NCI-H1092 (cell line): ENCODE measurements at regions not wholly inside any gene's neighbourhood (a gene's known extent, or its start where the extent isn't known, plus 50 kb on each side); places are given as distances from the start of the nearest gene placed in this dataset.
"Not testable (repeated sequence)": the region's sequence is repeated elsewhere in the genome, so short reads cannot be mapped to it uniquely, and the experiment has no call there.

Experiments
- DNase-seq: peaks from one replicate; lab custom pipeline; 2025; lab: John Stamatoyannopoulos, UW

DNA sequence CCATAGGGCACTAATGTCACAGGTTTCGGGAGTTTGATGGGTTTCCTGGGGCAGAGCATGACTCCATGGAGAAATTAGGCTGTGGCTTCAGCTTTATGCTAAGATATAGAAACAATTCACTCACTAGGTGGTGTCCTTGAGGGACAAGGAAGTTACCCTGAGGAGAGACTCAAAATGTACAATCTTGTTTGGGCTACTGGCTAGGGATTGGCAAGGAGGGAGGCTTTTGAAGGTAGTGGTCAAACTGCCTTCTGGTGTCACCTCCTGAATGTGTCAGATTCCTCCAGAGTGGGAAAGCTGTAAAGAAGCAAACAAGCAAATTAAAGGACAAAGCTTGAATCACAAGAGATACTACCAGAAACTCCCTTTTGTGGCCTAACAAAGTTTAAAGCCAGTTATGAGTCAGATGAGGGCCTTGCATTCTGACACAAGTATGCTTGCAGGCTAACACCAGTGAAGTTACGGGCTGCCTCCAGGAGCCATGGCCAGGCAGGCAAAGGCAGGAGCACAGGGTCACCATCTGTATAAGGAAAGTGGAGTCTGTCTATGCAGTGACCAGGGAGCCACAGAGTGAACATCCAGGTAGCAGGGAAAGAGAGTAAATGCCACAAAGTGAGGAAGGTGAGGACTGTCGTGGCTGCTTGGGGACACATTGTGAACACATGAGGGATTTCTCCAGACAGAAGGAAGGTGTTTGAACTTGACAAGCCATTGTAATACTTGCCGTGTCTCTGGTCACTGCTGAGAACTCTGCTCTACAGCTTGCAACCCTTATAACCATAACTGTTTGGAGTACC lies 107.7 kb upstream of the DTNBP1 start:
- no peak for DNase-seq

DNA sequence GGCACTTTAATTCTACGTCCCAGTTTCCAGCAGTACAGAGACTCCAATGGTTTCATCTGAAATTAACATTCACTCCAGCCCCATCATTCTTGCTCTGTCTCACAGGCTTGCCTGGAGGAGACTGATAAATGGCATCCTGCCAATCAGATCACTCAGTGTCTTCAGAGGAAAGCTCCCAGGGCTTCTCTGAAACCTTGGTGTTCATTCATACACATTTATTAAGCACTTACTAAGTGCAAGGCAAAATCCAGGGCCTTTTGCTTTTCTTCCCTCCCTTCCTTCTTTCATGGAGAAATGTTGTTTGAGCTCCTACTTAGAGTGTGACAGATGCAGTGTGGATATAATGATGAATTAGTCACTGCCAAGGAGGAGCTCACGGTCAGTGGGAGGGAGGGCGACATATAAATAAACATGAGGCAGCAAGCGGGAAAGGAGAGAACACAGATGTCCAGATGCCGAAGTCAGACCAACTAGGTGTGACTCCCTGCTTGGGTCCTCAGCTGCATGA lies 106.7 kb upstream of the DTNBP1 start:
- DNase-seq: no peak

DNA sequence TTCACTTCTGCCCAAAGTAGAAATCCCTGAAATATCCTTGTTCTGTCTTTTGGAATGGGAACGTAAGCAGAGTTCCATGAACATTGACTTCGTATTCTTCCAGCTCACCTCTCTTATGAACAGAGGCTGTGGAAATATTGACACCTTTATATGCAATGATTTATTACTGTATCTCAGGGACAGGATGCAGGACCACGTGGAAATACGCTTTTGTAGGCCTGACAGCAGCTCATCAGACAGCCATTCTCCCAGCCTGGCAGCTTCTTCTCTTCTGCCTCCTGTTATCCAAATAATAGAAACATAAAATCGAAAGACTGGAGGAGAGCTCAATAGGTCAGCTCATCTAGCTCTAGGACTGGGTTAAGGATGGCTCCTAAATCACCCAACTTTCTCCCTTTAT lies 106.2 kb upstream of the DTNBP1 start:
- DNase-seq: no peak

DNA sequence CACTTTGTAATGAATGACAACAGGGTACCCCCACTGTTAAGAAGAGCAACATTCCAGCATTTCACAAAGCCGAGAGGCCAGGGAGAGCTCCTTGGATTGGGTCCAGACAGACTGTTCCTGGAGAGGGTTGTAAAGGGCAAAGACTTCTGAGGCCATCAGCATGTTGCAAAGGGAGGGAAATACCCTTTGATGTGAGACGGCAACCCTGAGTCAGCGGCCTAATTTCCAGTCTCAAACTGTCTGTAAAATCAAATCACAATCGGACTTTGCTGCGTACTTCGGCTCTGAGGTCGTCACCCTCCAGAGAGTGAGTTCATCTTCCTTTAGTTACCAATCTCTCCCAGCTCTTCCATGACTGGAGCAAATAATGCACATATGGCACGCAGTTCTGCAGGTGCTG lies 101.0 kb upstream of the DTNBP1 start:
- DNase-seq: no peak

DNA sequence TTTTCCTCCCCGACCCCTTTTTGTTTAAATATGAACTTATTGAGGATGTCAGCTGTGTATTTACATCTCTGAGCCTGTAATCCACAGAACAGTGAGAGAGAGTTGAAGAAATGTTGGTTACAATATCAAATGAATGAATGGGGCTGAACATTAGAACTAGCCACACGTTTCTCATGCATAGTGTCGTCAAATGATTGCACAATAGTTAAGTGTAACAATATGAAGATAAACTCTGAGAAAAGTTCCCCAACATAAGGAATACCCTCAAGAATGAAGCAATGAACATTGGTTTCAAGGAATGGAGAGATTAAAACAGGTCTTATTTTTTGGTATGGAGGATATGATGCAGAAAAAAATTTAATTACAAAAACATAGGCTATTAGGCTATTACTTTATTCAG lies 100.5 kb upstream of the DTNBP1 start:
- no peak for DNase-seq

DNA sequence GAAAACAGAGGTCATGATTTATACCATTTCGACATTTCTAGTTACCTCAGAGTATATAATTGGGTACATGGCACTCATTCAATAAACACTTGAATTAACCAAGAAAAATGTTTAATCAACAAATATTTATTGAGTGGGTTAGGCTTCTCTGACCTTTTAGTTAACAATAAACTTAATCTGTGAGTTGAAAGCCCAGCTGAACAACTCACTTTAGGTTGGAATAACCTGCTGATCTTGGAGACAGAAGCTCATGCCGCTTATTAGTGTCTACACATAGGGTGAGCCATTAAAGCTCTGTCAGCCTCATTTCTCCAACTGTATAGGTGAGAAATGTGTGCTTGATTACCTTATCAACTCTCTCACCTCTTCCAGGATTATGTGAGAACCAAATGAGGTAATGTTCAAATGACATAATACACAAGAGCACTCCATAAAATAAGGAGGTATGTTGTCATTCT lies 98.2 kb upstream of the DTNBP1 start:
- no peak for DNase-seq

DNA sequence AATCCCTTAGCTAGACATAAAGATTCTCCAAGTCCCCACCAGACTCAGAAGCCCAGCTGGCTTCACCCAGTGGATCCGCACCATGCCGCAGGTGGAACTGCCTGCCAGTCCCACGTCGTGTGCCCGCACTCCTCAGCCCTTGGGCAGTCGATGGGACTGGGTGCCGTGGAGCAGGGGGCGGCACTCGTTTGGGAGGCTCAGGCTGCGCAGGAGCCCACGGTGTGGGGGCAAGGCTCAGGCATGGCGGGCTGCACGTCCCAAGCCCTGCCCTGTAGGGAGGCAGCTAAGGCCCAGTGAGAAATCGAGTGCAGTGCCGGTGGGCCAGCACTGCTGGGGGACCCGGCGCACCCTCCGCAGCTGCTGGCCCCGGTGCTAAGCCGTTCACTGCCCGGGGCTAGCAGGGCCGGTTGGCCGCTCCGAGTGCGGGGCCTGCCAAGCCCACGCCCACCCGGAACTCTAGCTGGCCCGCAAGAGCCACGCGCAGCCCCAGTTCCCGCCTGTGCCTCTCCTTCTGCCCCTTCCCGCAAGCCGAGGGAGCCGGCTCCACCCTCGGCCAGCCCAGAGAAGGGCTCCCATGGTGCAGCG lies 95.9 kb upstream of the DTNBP1 start:
- DNase-seq: no peak

DNA sequence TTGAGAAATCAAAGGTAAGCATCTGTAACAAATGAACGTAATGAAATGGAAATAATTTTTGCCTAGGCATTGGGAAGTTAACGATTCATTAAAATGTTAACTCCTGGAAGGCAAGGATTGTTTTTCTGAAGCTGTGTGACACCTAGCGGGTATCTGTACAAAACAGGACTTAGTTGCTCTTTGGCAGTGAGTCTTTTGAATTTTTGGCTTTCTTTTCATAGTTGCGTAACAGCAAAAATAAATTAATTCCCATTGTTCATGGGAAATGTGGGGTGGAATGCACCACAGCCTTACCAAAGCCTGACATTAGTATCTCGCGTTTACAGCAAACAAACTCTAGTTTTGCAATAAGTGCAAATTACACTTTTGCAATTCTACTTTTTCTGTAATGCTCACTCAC lies 92.7 kb upstream of the DTNBP1 start:
- no peak for DNase-seq

DNA sequence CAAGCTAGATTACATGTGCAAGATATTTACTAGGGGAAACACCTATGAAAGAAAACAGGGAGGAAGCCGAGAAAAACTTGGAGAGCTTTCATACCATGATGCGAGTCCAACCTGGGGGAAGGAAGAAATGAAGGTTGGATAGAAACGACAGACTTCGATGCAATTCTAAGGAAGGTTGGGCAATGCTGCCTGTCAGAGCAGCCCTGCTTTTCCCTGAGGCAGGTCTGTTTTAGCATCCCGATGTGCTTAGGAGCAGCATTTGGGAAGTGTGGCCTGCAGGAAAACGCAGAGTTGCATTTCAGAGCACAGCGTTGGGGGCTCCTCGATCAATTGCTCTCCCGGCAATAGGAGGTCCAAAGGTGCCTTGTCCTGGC lies 91.9 kb upstream of the DTNBP1 start:
- no peak for DNase-seq

DNA sequence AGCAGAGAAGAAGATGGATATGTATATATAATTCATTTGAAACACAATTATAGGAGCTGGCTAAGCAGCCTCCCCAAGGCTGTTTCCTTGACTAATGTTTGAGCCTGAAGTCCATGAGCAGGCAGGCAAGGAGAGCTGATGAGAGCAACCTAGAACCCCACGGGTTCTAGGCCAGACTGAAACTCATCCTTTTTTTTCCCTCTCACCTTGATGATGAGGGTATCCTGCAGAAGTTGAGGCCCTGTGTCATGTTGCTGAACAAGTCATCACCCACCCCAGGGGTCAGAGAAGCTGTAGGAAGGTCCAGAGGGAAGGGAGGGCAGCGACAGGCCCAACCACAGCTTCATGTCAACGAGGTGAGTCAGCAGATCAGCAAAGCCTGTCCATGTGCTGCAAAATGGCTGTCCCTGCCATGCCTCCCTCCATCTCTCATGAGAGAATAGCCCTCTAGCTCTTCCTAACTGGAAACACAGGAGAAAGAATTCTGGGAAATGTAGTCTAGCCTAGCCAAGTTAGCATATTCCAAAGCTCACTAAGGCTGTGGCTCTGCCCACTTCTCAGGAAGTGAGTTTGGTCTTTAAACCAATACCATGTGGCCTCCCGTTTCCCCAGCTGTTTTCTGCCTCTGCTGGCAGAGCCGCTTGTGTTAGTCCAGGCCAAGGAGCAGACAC lies 91.3 kb upstream of the DTNBP1 start:
- DNase-seq: no peak

DNA sequence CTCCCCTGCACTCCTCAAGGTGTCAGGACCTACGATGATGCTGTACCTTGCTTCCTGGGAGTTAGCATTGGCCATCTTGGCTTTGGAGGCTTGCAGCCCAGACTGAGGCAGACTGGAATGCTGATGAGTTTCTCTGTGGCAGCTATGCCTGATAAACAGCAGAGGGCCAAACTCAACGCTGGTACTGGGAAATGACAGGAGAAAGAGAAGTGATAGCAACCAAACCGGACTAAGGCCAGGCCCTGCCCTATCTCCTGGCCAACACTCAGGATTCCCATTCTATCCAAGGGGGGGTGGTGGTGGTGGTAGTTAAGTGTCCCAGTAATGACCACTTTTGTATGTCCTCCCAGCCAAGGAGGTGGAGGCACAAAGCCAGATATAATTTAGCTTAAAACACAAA lies 90.0 kb upstream of the DTNBP1 start:
- no peak for DNase-seq

DNA sequence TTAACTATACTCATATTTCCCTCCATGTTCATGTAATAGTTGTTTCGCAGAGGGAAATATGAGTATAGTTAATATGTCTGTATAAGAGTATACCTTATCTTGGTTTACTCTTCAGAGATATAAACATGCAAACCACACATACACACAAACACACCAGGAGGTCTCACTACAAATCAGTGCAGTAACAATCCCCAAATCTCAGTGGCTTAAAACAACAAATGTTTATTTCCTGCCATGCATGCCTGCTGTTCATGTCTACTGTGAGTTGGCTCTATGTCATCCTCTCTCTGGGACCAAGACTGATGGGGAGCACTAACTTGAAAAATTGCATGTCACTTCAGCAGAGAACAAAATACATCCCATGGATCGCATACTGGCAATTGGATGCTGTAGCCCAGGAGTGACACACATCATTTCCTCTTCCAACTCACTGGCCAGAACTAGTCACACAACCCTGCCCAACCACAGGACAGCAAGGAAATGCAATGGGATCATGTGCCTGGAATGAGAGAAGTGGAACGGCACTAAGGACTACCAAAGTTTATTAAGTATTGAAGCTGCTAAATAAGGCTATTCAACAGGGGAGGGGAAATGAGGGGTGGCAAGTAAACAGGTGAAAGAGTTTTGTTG lies 89.0 kb upstream of the DTNBP1 start:
- DNase-seq: no peak

DNA sequence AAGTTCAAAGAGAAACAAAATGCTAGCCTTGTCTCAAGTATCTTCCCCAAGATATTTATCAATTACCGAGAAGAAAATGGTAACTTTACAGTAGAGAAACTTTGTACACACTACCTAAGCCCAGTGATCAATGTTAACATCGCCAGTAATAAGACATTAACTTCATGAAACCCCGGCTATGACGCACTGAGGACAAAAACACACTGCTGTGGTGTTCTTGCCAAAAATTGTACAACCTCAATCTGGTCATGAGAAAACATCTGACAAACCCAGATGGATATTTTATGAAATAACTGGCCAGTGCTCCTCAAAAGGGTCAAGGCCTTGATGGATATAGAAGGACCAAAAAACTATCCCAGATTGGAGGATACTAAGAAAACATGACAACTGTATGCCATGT lies 85.5 kb upstream of the DTNBP1 start:
- no peak for DNase-seq

DNA sequence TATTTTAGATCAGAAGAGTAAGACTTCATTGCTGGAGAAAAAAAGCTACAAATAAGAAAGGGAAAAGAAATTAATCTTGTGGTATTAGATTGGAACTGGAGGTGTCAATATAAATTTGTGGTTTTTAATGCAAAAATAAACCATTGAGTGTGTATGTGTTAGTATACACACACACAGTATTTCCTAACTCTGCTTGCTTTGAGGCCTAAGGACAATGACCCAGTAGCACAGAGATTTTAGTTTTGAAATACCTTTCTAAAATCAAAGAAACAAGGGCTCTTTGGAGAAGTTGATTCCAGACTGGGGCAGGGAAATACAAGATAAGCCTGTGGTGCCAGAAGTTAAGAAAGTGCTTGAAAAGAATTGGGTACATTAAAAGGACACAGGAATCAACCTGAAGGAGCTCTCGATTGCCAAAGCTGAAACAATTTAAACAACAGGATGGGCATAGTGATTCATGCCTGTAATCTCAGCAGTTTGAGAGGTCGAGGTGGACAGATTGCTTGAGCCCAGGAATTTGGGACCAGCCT lies 84.6 kb upstream of the DTNBP1 start:
- no peak for DNase-seq

DNA sequence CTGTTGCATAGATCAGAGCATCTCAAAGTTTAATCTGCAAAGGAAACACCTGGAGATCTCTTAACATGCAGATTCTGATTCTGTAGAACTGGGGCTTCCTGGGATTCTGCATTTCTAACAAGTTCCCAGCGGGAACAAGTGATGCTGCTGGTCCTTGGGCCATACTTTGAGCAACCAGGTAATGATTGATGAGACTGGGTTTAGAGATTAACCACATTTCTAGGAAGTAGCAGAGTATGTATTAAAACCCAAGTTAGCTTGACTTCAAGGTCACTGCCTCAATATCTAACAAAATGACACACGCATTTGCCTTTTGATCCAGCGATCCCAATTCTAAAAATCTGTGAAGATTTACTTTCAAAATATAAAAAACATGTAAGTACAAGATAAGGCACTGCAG lies 83.0 kb upstream of the DTNBP1 start:
- DNase-seq: no peak

DNA sequence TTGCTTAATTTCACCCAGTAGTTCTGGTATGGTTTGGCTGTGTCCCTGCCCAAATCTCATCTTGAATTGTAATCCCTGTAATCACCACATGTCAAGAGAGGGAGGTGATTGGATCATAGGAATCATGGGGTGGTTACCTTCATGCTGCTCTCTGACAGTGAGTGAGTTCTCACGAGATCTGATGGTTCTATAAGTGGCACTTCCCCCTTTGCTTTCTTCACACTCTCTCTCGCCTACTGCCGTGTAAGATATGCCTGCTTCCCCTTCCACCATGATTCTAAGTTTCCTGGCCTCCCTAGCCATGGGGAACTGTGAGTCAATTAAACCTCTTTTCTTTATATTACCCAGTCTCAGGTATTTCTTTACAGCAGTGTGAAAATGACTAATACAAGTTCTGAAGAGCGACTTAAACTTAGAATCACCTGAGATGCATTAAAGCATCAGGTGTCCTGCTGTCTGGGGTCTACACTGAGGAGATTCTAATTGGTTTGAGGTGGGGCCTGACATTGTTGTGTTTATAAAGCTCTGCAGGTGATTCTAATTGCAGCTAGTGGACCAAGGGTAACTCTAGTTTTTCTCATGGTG lies 82.1 kb upstream of the DTNBP1 start:
- DNase-seq: no peak

DNA sequence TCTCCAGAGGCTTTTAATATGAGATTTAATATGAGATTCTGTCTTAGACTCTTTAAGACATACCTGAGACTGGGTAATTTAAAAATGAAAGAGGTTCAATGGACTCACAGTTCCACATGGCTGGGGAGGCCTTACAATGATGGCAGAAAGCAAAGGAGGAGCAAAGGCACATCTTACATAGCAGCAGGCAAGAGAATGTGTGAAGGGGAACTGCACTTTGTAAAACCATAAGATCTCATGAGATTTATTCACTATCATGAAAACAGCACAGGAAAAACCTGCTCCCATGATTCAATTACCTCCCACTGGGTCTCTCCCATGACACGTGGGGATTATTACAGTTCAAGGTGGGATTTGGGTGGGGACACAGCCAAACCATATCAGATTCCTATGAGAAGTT lies 79.2 kb upstream of the DTNBP1 start:
- not testable (repeated sequence) for DNase-seq

DNA sequence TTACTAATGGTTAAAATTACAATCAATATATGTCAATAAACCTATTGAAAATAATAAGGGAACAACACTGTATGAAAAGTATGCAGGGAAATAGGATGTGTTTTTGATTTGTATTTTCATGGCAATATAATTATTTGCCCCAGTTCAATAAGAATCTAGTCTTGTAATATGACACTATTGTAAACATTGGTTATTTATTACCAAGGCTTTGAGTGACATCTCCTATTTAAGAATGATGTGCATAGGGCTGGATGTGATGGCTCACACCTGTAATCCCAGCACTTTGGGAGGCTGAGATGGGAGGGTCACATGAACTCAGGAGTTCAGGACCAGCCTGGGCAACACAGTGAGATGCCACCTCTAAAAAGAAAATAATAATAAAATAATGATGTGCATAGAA lies 78.6 kb upstream of the DTNBP1 start:
- DNase-seq: no peak

DNA sequence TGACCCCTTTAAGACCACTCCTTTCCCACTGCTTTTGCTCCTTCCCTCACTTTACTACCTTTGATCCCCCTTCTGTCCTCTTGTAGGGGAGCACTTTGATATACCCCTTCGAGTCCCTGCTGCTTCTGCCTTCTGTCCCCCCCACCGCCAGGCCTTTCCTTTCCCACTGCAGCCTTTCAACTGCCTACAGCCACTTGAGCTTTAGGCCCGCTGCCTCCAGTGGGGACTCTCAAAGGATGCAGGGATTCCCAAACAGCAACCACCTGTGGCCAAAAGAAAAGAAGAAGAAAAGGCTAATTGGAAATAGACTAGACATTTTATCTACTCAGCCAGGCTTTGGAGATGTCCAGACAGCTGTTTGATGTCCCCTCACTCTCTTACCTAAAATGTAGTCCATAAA lies 77.0 kb upstream of the DTNBP1 start:
- no peak for DNase-seq

DNA sequence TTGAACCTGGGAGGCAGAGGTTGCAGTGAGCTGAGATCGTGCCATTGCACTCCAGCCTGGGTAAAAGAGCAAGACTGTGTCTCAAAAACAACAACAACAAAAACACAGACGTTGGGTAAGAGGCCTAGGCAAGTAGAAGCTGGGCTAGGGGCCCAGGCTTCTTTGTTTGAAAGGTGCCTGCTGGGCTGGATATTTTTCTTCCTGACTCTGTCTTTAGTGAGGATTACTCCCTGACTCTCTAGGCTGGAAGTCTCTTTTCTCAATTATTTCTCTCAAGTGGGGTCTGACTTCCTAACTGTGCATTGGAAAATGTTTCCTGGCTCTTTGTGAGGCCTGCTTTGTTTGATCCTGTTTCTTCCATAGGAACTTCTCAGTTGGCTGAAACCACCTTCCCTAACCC lies 76.5 kb upstream of the DTNBP1 start:
- DNase-seq: no peak

DNA sequence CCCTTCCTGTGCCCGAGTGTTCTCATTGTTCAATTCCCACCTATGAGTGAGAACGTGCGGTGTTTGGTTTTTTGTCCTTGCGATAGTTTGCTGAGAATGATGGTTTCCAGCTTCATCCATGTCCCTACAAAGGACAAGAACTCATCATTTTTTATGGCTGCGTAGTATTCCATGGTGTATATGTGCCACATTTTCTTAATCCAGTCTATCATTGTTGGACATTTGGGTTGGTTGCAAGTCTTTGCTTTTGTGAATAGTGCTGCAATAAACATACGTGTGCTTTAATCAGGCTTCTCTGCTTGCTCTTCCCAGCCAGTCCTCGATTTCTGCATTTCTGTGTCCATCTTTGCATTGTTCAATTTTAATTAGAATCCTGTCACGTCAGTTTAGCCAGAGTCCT lies 75.4 kb upstream of the DTNBP1 start:
- DNase-seq: not testable (repeated sequence)

DNA sequence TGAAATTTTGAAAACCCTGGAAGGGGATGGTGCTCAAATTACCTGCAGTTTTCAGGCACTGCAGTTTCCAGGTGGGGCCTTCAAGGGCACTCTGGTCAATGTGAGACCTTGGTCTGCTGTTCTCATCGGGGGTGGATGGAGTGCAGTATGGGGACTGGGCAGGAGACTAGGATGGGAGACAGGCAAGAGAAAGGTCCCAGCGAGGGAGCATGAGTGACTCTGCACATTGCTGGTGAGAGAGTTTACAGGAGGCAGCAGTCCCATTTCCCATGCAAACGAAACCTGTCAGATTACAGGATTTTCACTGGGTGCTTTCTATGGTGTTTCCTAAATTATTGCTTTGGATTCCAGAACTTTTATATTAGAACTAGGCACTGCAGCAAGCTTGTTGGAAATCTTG lies 73.5 kb upstream of the DTNBP1 start:
- no peak for DNase-seq
